ENCODE measurements at regions not wholly inside any gene's neighbourhood (a gene's known extent, or its start where the extent isn't known, plus 50 kb on each side); places are given as distances from the start of the nearest gene placed in this dataset.

DNA sequence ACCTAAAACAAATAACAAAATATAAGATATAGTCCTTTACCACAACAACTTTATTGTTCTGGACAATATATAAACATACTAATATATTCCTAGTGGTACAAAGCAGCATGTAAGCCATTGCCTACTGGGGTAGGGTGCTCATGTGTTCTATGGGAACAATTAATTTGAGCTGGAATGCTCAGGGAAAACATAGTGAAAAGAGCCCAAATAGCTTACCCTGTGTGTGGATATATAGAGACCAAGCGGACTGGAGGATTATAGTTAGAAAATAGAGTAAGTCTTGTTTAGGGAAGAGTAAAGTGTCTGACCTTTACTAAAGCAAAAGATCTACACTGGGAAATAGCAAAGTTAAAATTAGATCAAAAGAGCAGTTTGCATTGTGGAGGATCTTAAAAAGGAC is 64.8 kb downstream of the MAD2L1 start:
- RAD21 ChIA-PET (ENCODE audit: unreplicated experiment), result no interaction called here
- POLR2A ChIA-PET, result no interaction called here
- CTCF ChIA-PET, result interaction anchor here (1.2 kb wide), 1 partner anchor 20 kb away, joined by 5 read pairs; no protein-coding TSS in a partner anchor
- Histone ChIP-seq H3K36me3 (ENCODE audit: control insufficient read depth in 2 of 2, insufficient read depth in 2 of 2, low read length in 1 of 2) (no peaks in the 10 kb centered on the region), H3K9ac (ENCODE audit: control insufficient read depth, insufficient read depth, low read length) (no peak overlapping the region), H2AFZ (ENCODE audit: control insufficient read depth, low read depth, low read length) (no peak overlapping the region), H3K27me3 (replicated peaks in 1 of 2; ENCODE audit: control insufficient read depth in 2 of 2, insufficient read depth in 2 of 2, low read length in 1 of 2) (no peaks in the 10 kb centered on the region), H3K9me3 (replicated peaks; ENCODE audit: control insufficient read depth, insufficient read depth, low read length) (no peaks in the 10 kb centered on the region), H3K4me3 (no peak overlapping the region), H3K4me1 (ENCODE audit: control insufficient read depth, insufficient read depth, low read length) (no peaks in the 10 kb centered on the region), H3K27ac (ENCODE audit: control insufficient read depth, insufficient read depth) (no peak overlapping the region), H3K4me2 (ENCODE audit: control insufficient read depth, insufficient read depth) (no peak overlapping the region), H3K79me2 (ENCODE audit: control insufficient read depth, insufficient read depth, low read length) (no peaks in the 10 kb centered on the region), H4K20me1 (ENCODE audit: control insufficient read depth, insufficient read depth) (no peaks in the 10 kb centered on the region)
- ATAC-seq, result no peak
- intact Hi-C loops (cut with micrococcal nuclease; ENCODE audit: unreplicated experiment) (no loop called here), in situ Hi-C loops (cut with MboI) (no loop called here)
- DNase-seq (ENCODE audit: low read depth, low spot score), result no peak
- BruUV-seq (replicated peaks), result no TSS peak
- SMC1A ChIA-PET (ENCODE audit: uncharacterized antibody, unreplicated experiment), result no interaction called here
- FAIRE-seq, result no peak
- 0% methylated on average over 1 of the region's 1 CpG for WGBS (ENCODE audit: insufficient coverage, insufficient replicate concordance, low lambda C conversion rate, missing lambda C conversion rate)
- no peak for TF ChIP-seq CREM (IDR thresholded peaks at IDR 0.05; ENCODE audit: low read depth)
- TF ChIP-seq, protein P1, sequence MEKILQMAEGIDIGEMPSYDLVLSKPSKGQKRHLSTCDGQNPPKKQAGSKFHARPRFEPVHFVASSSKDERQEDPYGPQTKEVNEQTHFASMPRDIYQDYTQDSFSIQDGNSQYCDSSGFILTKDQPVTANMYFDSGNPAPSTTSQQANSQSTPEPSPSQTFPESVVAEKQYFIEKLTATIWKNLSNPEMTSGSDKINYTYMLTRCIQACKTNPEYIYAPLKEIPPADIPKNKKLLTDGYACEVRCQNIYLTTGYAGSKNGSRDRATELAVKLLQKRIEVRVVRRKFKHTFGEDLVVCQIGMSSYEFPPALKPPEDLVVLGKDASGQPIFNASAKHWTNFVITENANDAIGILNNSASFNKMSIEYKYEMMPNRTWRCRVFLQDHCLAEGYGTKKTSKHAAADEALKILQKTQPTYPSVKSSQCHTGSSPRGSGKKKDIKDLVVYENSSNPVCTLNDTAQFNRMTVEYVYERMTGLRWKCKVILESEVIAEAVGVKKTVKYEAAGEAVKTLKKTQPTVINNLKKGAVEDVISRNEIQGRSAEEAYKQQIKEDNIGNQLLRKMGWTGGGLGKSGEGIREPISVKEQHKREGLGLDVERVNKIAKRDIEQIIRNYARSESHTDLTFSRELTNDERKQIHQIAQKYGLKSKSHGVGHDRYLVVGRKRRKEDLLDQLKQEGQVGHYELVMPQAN (conservative IDR thresholded peaks at IDR 0.05), result no peak
- no peak for TF ChIP-seq PAX8 (IDR thresholded peaks at IDR 0.05)
- TF ChIP-seq PML (IDR thresholded peaks at IDR 0.05; ENCODE audit: low read length), result no peak
- TF ChIP-seq, protein P2, sequence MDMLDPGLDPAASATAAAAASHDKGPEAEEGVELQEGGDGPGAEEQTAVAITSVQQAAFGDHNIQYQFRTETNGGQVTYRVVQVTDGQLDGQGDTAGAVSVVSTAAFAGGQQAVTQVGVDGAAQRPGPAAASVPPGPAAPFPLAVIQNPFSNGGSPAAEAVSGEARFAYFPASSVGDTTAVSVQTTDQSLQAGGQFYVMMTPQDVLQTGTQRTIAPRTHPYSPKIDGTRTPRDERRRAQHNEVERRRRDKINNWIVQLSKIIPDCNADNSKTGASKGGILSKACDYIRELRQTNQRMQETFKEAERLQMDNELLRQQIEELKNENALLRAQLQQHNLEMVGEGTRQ (IDR thresholded peaks at IDR 0.05; ENCODE audit: borderline replicate concordance, low read depth, low read length), result no peak
- TF ChIP-seq, protein P3, sequence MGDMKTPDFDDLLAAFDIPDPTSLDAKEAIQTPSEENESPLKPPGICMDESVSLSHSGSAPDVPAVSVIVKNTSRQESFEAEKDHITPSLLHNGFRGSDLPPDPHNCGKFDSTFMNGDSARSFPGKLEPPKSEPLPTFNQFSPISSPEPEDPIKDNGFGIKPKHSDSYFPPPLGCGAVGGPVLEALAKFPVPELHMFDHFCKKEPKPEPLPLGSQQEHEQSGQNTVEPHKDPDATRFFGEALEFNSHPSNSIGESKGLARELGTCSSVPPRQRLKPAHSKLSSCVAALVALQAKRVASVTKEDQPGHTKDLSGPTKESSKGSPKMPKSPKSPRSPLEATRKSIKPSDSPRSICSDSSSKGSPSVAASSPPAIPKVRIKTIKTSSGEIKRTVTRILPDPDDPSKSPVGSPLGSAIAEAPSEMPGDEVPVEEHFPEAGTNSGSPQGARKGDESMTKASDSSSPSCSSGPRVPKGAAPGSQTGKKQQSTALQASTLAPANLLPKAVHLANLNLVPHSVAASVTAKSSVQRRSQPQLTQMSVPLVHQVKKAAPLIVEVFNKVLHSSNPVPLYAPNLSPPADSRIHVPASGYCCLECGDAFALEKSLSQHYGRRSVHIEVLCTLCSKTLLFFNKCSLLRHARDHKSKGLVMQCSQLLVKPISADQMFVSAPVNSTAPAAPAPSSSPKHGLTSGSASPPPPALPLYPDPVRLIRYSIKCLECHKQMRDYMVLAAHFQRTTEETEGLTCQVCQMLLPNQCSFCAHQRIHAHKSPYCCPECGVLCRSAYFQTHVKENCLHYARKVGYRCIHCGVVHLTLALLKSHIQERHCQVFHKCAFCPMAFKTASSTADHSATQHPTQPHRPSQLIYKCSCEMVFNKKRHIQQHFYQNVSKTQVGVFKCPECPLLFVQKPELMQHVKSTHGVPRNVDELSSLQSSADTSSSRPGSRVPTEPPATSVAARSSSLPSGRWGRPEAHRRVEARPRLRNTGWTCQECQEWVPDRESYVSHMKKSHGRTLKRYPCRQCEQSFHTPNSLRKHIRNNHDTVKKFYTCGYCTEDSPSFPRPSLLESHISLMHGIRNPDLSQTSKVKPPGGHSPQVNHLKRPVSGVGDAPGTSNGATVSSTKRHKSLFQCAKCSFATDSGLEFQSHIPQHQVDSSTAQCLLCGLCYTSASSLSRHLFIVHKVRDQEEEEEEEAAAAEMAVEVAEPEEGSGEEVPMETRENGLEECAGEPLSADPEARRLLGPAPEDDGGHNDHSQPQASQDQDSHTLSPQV (IDR thresholded peaks at IDR 0.05), result no peak
- TF ChIP-seq, protein P4, sequence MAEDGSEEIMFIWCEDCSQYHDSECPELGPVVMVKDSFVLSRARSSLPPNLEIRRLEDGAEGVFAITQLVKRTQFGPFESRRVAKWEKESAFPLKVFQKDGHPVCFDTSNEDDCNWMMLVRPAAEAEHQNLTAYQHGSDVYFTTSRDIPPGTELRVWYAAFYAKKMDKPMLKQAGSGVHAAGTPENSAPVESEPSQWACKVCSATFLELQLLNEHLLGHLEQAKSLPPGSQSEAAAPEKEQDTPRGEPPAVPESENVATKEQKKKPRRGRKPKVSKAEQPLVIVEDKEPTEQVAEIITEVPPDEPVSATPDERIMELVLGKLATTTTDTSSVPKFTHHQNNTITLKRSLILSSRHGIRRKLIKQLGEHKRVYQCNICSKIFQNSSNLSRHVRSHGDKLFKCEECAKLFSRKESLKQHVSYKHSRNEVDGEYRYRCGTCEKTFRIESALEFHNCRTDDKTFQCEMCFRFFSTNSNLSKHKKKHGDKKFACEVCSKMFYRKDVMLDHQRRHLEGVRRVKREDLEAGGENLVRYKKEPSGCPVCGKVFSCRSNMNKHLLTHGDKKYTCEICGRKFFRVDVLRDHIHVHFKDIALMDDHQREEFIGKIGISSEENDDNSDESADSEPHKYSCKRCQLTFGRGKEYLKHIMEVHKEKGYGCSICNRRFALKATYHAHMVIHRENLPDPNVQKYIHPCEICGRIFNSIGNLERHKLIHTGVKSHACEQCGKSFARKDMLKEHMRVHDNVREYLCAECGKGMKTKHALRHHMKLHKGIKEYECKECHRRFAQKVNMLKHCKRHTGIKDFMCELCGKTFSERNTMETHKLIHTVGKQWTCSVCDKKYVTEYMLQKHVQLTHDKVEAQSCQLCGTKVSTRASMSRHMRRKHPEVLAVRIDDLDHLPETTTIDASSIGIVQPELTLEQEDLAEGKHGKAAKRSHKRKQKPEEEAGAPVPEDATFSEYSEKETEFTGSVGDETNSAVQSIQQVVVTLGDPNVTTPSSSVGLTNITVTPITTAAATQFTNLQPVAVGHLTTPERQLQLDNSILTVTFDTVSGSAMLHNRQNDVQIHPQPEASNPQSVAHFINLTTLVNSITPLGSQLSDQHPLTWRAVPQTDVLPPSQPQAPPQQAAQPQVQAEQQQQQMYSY (CRISPR knock-in tag; IDR thresholded peaks at IDR 0.05), result no peak
- TF ChIP-seq, protein P5, sequence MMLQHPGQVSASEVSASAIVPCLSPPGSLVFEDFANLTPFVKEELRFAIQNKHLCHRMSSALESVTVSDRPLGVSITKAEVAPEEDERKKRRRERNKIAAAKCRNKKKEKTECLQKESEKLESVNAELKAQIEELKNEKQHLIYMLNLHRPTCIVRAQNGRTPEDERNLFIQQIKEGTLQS (IDR thresholded peaks at IDR 0.05; ENCODE audit: borderline replicate concordance, extremely low read depth, low read depth, low read length), result no peak
- no peak for TF ChIP-seq NR2C1 (IDR thresholded peaks at IDR 0.05)
- no peak for TF ChIP-seq CHD2 (IDR thresholded peaks at IDR 0.05; ENCODE audit: borderline replicate concordance, low read depth, low read length)
- TF ChIP-seq NFYA (IDR thresholded peaks at IDR 0.05; ENCODE audit: borderline replicate concordance, low read depth, low read length), result no peak
- no peak for TF ChIP-seq YY1 (IDR thresholded peaks at IDR 0.05; ENCODE audit: low read depth, low read length)
- TF ChIP-seq SP1 (IDR thresholded peaks at IDR 0.05; ENCODE audit: low read depth, low read length), result no peak
- TF ChIP-seq BCL11A (IDR thresholded peaks at IDR 0.05; ENCODE audit: low read depth, low read length), result no peak

Data from GM12878 (cell line).